DOHH2 (cell line): ENCODE measurements at regions not wholly inside any gene's neighbourhood (a gene's known extent, or its start where the extent isn't known, plus 50 kb on each side); places are given as distances from the start of the nearest gene placed in this dataset.

Experiments
- H3F3A ChIP-seq: fragments of 200-600 bp; sonication (generic), shearing (Covaris generic); 2 replicates; pipeline ENCODE4 v1.6.0; 2016; ENCODE audit warnings: antibody characterized with exemption, mild to moderate bottlenecking; ENCODE audit not compliant: control insufficient read depth, insufficient read depth
- H3K27ac ChIP-seq: fragments of 200-600 bp; sonication (generic); 2 replicates; pipeline ENCODE4 v1.5.1; 2014; ENCODE audit warnings: low read depth, mild to moderate bottlenecking, low read length, moderate library complexity
- H3K27me3 ChIP-seq: fragments of 200-600 bp; sonication (generic); 2 replicates; pipeline ENCODE4 v1.6.1; 2014; ENCODE audit warnings: mild to moderate bottlenecking, low read length, mixed read lengths; ENCODE audit not compliant: control insufficient read depth
- H3K36me3 ChIP-seq: fragments of 200-600 bp; sonication (generic); 2 replicates; pipeline ENCODE4 v1.6.1; 2014; ENCODE audit warnings: mild to moderate bottlenecking, low read length, moderate library complexity, mixed read lengths; ENCODE audit not compliant: control insufficient read depth
- H3K4me1 ChIP-seq: fragments of 200-600 bp; sonication (generic); 2 replicates; pipeline ENCODE4 v1.6.1; 2014; ENCODE audit warnings: mild to moderate bottlenecking, low read length, mixed read lengths; ENCODE audit not compliant: control insufficient read depth
- H3K4me2 ChIP-seq: fragments of 200-600 bp; sonication (generic); 2 replicates; pipeline ENCODE4 v1.6.0; 2014; ENCODE audit warnings: mild to moderate bottlenecking, low read length, moderate library complexity
- H3K4me3 ChIP-seq: fragments of 200-600 bp; sonication (generic); 2 replicates; pipeline ENCODE4 v1.5.1; 2014; ENCODE audit warnings: mild to moderate bottlenecking, low read length, mixed read lengths
- H3K79me2 ChIP-seq: fragments of 200-600 bp; sonication (generic); 2 replicates; pipeline ENCODE4 v1.6.1; 2014; ENCODE audit warnings: mild to moderate bottlenecking, low read length, mixed read lengths; ENCODE audit not compliant: control insufficient read depth
- H3K9me2 ChIP-seq: fragments of 200-600 bp; sonication (generic); replicated peaks from 2 replicates; pipeline ENCODE4 v1.6.1; 2014; ENCODE audit warnings: mild to moderate bottlenecking, low read length, mixed read lengths; ENCODE audit not compliant: control insufficient read depth
- H3K9me3 ChIP-seq: fragments of 200-600 bp; sonication (generic); 2 replicates; pipeline ENCODE4 v1.6.1; 2014; ENCODE audit warnings: antibody characterized with exemption, low read length, mixed read lengths; ENCODE audit not compliant: control insufficient read depth, insufficient read depth
- H4K20me1 ChIP-seq: fragments of 200-600 bp; sonication (generic); 2 replicates; pipeline ENCODE4 v1.6.0; 2014; ENCODE audit warnings: low read depth, mild to moderate bottlenecking, antibody characterized with exemption, low read length, moderate library complexity; ENCODE audit not compliant: control insufficient read depth, insufficient read depth
- CTCF ChIP-seq: fragments of 200-600 bp; sonication (generic); IDR thresholded peaks from one replicate; pipeline ENCODE4 v1.5.1; 2014; ENCODE audit warnings: antibody characterized with exemption, mild to moderate bottlenecking, low read depth, low read length; ENCODE audit not compliant: poor library complexity, severe bottlenecking
- EZH2phosphoT487 ChIP-seq: fragments of 200-600 bp; sonication (generic); IDR thresholded peaks from 2 replicates; pipeline ENCODE4 v1.6.1; 2017; ENCODE audit warnings: borderline replicate concordance, mild to moderate bottlenecking, antibody characterized with exemption, low read length, moderate library complexity, mixed read lengths

- Histone ChIP-seq H3K4me1 (no peaks in the 10 kb centered on the region), H3K9me3 (no peaks in the 10 kb centered on the region), H3K36me3 (no peaks in the 10 kb centered on the region), H4K20me1 (no peaks in the 10 kb centered on the region), H3K4me3 (no peak overlapping the region), H3K79me2 (no peaks in the 10 kb centered on the region), H3K27ac (no peak overlapping the region), H3K27me3 (no peaks in the 10 kb centered on the region; the same call in 1 of the 2 replicates), H3K4me2 (no peak overlapping the region), H3K9me2 (no peaks in the 10 kb centered on the region), H3F3A (no peaks in the 10 kb centered on the region)
- no peak for TF ChIP-seq EZH2phosphoT487
- no peak for TF ChIP-seq CTCF
These were observed 650.8 kb upstream of the DIPK2B start for GRCh38 chrX:45851434-45851991.

GRCh38 chrX:45850775-45851433 lies 650.2 kb upstream of the DIPK2B start:
- H3K4me1 ChIP-seq: no peaks in the 10 kb centered on the region
- no peaks in the 10 kb centered on the region for H3K79me2 ChIP-seq
- no peaks in the 10 kb centered on the region for H3K9me2 ChIP-seq
- no peaks in the 10 kb centered on the region for H3K9me3 ChIP-seq
- no peak overlapping the region for H3K4me2 ChIP-seq
- TF ChIP-seq CTCF: no peak
- no peak for TF ChIP-seq EZH2phosphoT487
- no peaks in the 10 kb centered on the region for H3K36me3 ChIP-seq
- H3K4me3 ChIP-seq: no peak overlapping the region
- no peaks in the 10 kb centered on the region for H4K20me1 ChIP-seq
- no peak overlapping the region for H3K27ac ChIP-seq
- H3F3A ChIP-seq: no peaks in the 10 kb centered on the region
- no peaks in the 10 kb centered on the region; the same call in 1 of the 2 replicates for H3K27me3 ChIP-seq

- Histone ChIP-seq H3K4me1 (no peaks in the 10 kb centered on the region), H3K27me3 (no peaks in the 10 kb centered on the region; the same call in 1 of the 2 replicates), H3K36me3 (no peaks in the 10 kb centered on the region), H3K9me2 (no peaks in the 10 kb centered on the region), H3K9me3 (no peaks in the 10 kb centered on the region), H4K20me1 (no peaks in the 10 kb centered on the region), H3F3A (no peaks in the 10 kb centered on the region), H3K4me3 (no peak overlapping the region), H3K4me2 (no peak overlapping the region), H3K27ac (no peak overlapping the region), H3K79me2 (no peaks in the 10 kb centered on the region)
- TF ChIP-seq EZH2phosphoT487 (no peak), CTCF (no peak)
These were observed 649.6 kb upstream of the DIPK2B start for GRCh38 chrX:45850197-45850774.
